ENCODE measurements at regions not wholly inside any gene's neighbourhood (a gene's known extent, or its start where the extent isn't known, plus 50 kb on each side); places are given as distances from the start of the nearest gene placed in this dataset.

GRCh38 chr5:68793993-68794392 lies 299.8 kb upstream of the SLC30A5 start:
- TF ChIP-seq POLR2A (IDR thresholded peaks at IDR 0.05) (no peak), CTCF (IDR thresholded peaks at IDR 0.05) (no peak)

All from ovary (tissue), 3 donors.